Activated effector memory CD4-positive, alpha-beta T cell treated with Interleukin-2 at 50 U/mL for 16 hours (primary cell): ENCODE measurements at regions not wholly inside any gene's neighbourhood (a gene's known extent, or its start where the extent isn't known, plus 50 kb on each side); places are given as distances from the start of the nearest gene placed in this dataset.

ENCODE experiments used
- DNase-seq: peaks from one replicate; pipeline ENCODE4 v3.0.0-alpha.2; 2020

- no peak for DNase-seq
Observed at GRCh38 chr9:38118862-38119438, 49.9 kb upstream of the SHB start.
